ENCODE measurements at regions not wholly inside any gene's neighbourhood (a gene's known extent, or its start where the extent isn't known, plus 50 kb on each side); places are given as distances from the start of the nearest gene placed in this dataset.

- TF ChIP-seq CTCF (optimal IDR thresholded peaks at IDR 0.05 in 1 of 3, IDR thresholded peaks at IDR 0.05 in 1 of 3, conservative IDR thresholded peaks at IDR 0.05 in 1 of 3; ENCODE audit: extremely low read depth in 1 of 3, insufficient read depth in 2 of 3, low read length in 3 of 3) (no peak), EZH2 (IDR thresholded peaks at IDR 0.05; ENCODE audit: low read length) (no peak)
Observed at GRCh38 chr2:74772046-74772445, 61.9 kb upstream of the HK2 start.
